PC-9 (cell line): ENCODE measurements at regions not wholly inside any gene's neighbourhood (a gene's known extent, or its start where the extent isn't known, plus 50 kb on each side); places are given as distances from the start of the nearest gene placed in this dataset.

Experiments used
- BruUV-seq: library from RNA; stranded (reverse); fragments of 400-500 nt; replicated peaks from 2 replicates; lab custom pipeline; 2021; lab: Mats Ljungman, UMichigan
- CTCF ChIA-PET: fragments of 300-600 bp; sonication (Branson Sonifier 250); formaldehyde crosslinking; loops from one replicate; lab custom pipeline; 2022; ENCODE audit warnings: antibody characterized with exemption; lab: Charles Lee
- POLR2A ChIA-PET: fragments of 300-600 bp; sonication (Branson Sonifier 250); formaldehyde crosslinking; loops from one replicate; lab custom pipeline; 2022; ENCODE audit warnings: antibody characterized with exemption; ENCODE audit not compliant: unreplicated experiment; lab: Charles Lee
- DNase-seq, 2 experiments: peaks; one replicate each; pipeline versions ENCODE4 v3.0.0 to v3.0.0-alpha.2; 2015 to 2022; ENCODE audit warnings: mixed read lengths in 1 of 2
- H2AFZ ChIP-seq: fragments of 200-600 bp; sonication (generic); 2 replicates; pipeline ENCODE4 v1.8.1; 2017; ENCODE audit warnings: antibody characterized with exemption
- H3F3A ChIP-seq: fragments of 200-600 bp; sonication (generic); 2 replicates; pipeline ENCODE4 v1.8.1; 2017; ENCODE audit warnings: antibody characterized with exemption, mild to moderate bottlenecking, low read depth; ENCODE audit not compliant: insufficient read depth
- H3K27ac ChIP-seq: fragments of 200-600 bp; sonication (generic); 2 replicates; pipeline ENCODE4 v1.6.1; 2016; ENCODE audit warnings: mixed run types
- H3K27me3 ChIP-seq: fragments of 200-600 bp; sonication (generic); 2 replicates; pipeline ENCODE4 v1.6.1; 2016; ENCODE audit warnings: low read depth, mixed run types; ENCODE audit not compliant: insufficient read depth
- H3K36me3 ChIP-seq: fragments of 200-600 bp; sonication (generic); 2 replicates; pipeline ENCODE4 v1.6.1; 2016; ENCODE audit warnings: low read depth, mixed run types
- H3K4me1 ChIP-seq: fragments of 200-600 bp; sonication (generic); replicated peaks from 2 replicates; pipeline ENCODE4 v1.6.1; 2016; ENCODE audit warnings: mixed run types; ENCODE audit not compliant: insufficient read depth
- H3K4me2 ChIP-seq: fragments of 200-600 bp; sonication (generic); 2 replicates; pipeline ENCODE4 v1.6.1; 2017; ENCODE audit warnings: mixed run types
- H3K4me3 ChIP-seq: fragments of 200-600 bp; sonication (generic); 2 replicates; pipeline ENCODE4 v1.6.1; 2016; ENCODE audit warnings: mixed run types
- H3K79me2 ChIP-seq: fragments of 200-600 bp; sonication (generic); 2 replicates; pipeline ENCODE4 v1.6.1; 2017; ENCODE audit warnings: low read depth, mixed run types
- H3K9me2 ChIP-seq: fragments of 200-600 bp; sonication (generic); 2 replicates; pipeline ENCODE4 v1.8.1; 2017; ENCODE audit warnings: mild to moderate bottlenecking; ENCODE audit not compliant: insufficient read depth
- H3K9me3 ChIP-seq: fragments of 200-600 bp; sonication (generic); 2 replicates; pipeline ENCODE4 v1.8.1; 2016; ENCODE audit warnings: low read depth; ENCODE audit not compliant: insufficient read depth
- H4K20me1 ChIP-seq: fragments of 200-600 bp; sonication (generic); 2 replicates; pipeline ENCODE4 v1.8.1; 2017; ENCODE audit not compliant: insufficient read depth
- EZH2 ChIP-seq: fragments of 200-600 bp; sonication (generic); IDR thresholded peaks from 2 replicates; pipeline ENCODE4 v1.8.0; 2017; ENCODE audit warnings: antibody characterized with exemption, low read depth
- intact Hi-C: fragments of 100-400 bp; cut with micrococcal nuclease; formaldehyde crosslinking; loops from one replicate; pipeline ENCODE4 v1.10.0; 2022; ENCODE audit not compliant: unreplicated experiment
- TF ChIP-seq, protein P1 (sequence below): fragments of 200-600 bp; sonication (generic); conservative IDR thresholded peaks from 2 replicates; pipeline ENCODE4 v1.6.1; 2017; ENCODE audit warnings: mixed run types, antibody characterized with exemption, mild to moderate bottlenecking, moderate library complexity

DNA sequence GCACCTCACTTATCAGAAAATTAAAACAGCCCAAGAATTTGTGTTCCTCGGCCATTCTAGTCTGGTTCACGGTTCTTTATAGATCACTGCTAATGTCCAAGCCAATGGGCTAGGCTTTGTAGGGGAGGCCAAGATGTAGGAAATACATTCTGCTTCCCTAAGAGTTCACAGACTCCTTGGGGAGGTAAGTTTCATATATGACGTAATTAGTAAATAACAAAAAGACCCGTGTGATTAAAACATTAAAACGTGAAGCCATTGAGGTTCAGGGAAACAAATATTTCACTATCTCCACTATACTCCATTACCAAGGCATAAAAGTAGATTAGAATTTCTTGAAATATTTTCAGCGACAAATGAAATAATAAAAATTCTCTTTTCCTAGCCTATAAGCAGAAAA is 272.5 kb upstream of the KLHL29 start:
- Histone ChIP-seq H3K27me3 (peaks cover 10% of the 10 kb centered on the region), H2AFZ (no peak overlapping the region), H3K4me3 (no peak overlapping the region), H4K20me1 (no peaks in the 10 kb centered on the region), H3K9me2 (no peaks in the 10 kb centered on the region), H3K4me2 (no peak overlapping the region), H3K9me3 (no peaks in the 10 kb centered on the region), H3F3A (no peaks in the 10 kb centered on the region), H3K79me2 (no peaks in the 10 kb centered on the region), H3K4me1 (no peaks in the 10 kb centered on the region), H3K27ac (no peak overlapping the region), H3K36me3 (no peaks in the 10 kb centered on the region)
- ChIA-PET CTCF (no interaction called here), POLR2A (no interaction called here)
- intact Hi-C loops = no loop called here
- no peak for TF ChIP-seq EZH2
- TF ChIP-seq, protein P1, sequence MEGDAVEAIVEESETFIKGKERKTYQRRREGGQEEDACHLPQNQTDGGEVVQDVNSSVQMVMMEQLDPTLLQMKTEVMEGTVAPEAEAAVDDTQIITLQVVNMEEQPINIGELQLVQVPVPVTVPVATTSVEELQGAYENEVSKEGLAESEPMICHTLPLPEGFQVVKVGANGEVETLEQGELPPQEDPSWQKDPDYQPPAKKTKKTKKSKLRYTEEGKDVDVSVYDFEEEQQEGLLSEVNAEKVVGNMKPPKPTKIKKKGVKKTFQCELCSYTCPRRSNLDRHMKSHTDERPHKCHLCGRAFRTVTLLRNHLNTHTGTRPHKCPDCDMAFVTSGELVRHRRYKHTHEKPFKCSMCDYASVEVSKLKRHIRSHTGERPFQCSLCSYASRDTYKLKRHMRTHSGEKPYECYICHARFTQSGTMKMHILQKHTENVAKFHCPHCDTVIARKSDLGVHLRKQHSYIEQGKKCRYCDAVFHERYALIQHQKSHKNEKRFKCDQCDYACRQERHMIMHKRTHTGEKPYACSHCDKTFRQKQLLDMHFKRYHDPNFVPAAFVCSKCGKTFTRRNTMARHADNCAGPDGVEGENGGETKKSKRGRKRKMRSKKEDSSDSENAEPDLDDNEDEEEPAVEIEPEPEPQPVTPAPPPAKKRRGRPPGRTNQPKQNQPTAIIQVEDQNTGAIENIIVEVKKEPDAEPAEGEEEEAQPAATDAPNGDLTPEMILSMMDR = no peak
- no TSS peak for BruUV-seq
- DNase-seq = no peak

- Histone ChIP-seq H3K4me3 (no peak overlapping the region), H3K4me1 (no peaks in the 10 kb centered on the region), H3K79me2 (no peaks in the 10 kb centered on the region), H3K9me2 (no peaks in the 10 kb centered on the region), H3K27ac (no peak overlapping the region), H3K9me3 (no peaks in the 10 kb centered on the region), H2AFZ (no peak overlapping the region), H3K36me3 (no peaks in the 10 kb centered on the region), H3K4me2 (no peak overlapping the region), H4K20me1 (no peaks in the 10 kb centered on the region), H3K27me3 (peaks cover 27% of the 10 kb centered on the region), H3F3A (no peaks in the 10 kb centered on the region)
- ChIA-PET CTCF (no interaction called here), POLR2A (no interaction called here)
- TF ChIP-seq EZH2 = no peak
- TF ChIP-seq, protein P1 = no peak
- no TSS peak for BruUV-seq
- intact Hi-C loops = no loop called here
- no peak for DNase-seq
These were observed 270.7 kb upstream of the KLHL29 start for GRCh38 chr2:23114299-23114698.

GRCh38 chr2:23118313-23118712 is 266.7 kb upstream of the KLHL29 start:
- no TSS peak for BruUV-seq
- no peaks in the 10 kb centered on the region for H3F3A ChIP-seq
- H3K4me3 ChIP-seq = no peak overlapping the region
- ChIA-PET POLR2A (no interaction called here), CTCF (no interaction called here)
- intact Hi-C loops = no loop called here
- no peak overlapping the region for H3K27ac ChIP-seq
- no peaks in the 10 kb centered on the region for H3K4me1 ChIP-seq
- no peak for DNase-seq
- H3K9me2 ChIP-seq = no peaks in the 10 kb centered on the region
- peaks cover 47% of the 10 kb centered on the region for H3K27me3 ChIP-seq
- TF ChIP-seq, protein P1 = no peak
- TF ChIP-seq EZH2 = no peak
- H3K9me3 ChIP-seq = no peaks in the 10 kb centered on the region
- no peaks in the 10 kb centered on the region for H4K20me1 ChIP-seq
- H3K36me3 ChIP-seq = no peaks in the 10 kb centered on the region
- no peak overlapping the region for H3K4me2 ChIP-seq
- H3K79me2 ChIP-seq = no peaks in the 10 kb centered on the region
- H2AFZ ChIP-seq = no peak overlapping the region
